LNCAP (cell line): ENCODE measurements at regions not wholly inside any gene's neighbourhood (a gene's known extent, or its start where the extent isn't known, plus 50 kb on each side); places are given as distances from the start of the nearest gene placed in this dataset.

Experiments
- CTCF ChIP-seq: fragments of 450-650 bp; IDR thresholded peaks from 2 replicates; pipeline ENCODE4 v1.5.1; 2017; ENCODE audit warnings: mild to moderate bottlenecking

GRCh38 chr18:27695052-27695451, 481.9 kb downstream of the CDH2 start:
- no peak for TF ChIP-seq CTCF

- no peak for TF ChIP-seq CTCF
These were observed 488.3 kb downstream of the CDH2 start for GRCh38 chr18:27688581-27688980.

GRCh38 chr18:27687351-27687979, 489.5 kb downstream of the CDH2 start:
- no peak for TF ChIP-seq CTCF

GRCh38 chr18:27685807-27686412, 491.0 kb downstream of the CDH2 start:
- TF ChIP-seq CTCF = peak; percentile 59

GRCh38 chr18:27685091-27685490, 491.8 kb downstream of the CDH2 start:
- TF ChIP-seq CTCF = no peak

GRCh38 chr18:27674411-27674810, 489.3 kb upstream of the CHST9 start:
- TF ChIP-seq CTCF = no peak

- no peak for TF ChIP-seq CTCF
These were observed 488.8 kb upstream of the CHST9 start for GRCh38 chr18:27673861-27674260.

GRCh38 chr18:27668158-27668557, 483.1 kb upstream of the CHST9 start:
- no peak for TF ChIP-seq CTCF
